ENCODE measurements at regions not wholly inside any gene's neighbourhood (a gene's known extent, or its start where the extent isn't known, plus 50 kb on each side); places are given as distances from the start of the nearest gene placed in this dataset.

DNA sequence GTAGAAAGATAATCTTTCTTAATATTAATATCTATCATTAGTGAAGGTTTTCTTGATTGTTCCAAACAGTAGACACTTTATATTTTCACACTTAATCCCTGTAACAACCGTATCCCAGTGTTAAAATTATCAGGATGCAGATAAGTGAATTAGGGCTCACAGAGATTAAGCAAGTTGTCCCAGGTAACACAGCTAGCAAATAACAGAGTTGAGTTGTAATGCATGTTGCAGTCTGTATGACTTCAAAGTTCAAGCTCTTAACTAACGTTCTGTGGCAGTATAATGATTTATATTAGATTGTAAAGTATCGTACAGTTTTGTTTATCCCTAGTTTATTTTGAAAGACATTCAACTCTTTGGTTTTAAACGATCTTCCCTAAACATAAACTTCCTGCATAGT is 517.5 kb downstream of the TFAP2B start:
- DNase-seq: no peak

- DNase-seq: no peak
Measured at GRCh38 chr6:51337277-51337676, 518.6 kb downstream of the TFAP2B start.

- DNase-seq: no peak
Measured at GRCh38 chr6:51339108-51339507, 520.4 kb downstream of the TFAP2B start.

GRCh38 chr6:51339728-51340127 is 521.1 kb downstream of the TFAP2B start:
- peak; percentile 0 for DNase-seq

- DNase-seq: no peak
Measured at GRCh38 chr6:51342393-51342792, 523.7 kb downstream of the TFAP2B start.

- no peak for DNase-seq
Measured at GRCh38 chr6:51349857-51350256, 531.2 kb downstream of the TFAP2B start.

DNA sequence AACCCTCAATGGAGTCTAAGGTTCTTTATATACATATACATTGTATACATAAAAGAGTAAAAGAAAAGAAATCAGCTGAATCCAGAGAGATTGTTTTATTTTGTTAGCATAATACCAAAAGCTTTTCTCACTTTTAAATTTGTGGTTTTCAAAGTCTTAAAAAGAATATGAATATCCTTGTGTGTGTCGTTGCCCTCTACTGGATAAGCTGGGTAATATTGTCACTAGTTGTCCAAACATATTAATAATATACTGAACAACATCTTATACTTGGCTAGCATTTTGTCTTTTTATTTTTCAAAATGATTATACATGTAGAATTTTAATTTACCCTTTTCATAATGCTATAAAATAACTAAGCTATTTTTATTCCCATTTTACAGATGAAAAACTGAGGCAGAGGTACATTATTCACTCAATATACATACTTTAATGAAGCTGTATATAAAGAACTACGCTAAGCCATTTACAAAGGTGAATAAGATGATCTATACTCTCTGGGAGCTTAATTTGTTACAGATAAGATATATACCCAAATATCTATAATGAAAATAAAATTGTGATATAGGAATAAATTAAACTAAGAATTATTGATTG is 531.7 kb downstream of the TFAP2B start:
- peak; percentile 2 for DNase-seq

GRCh38 chr6:51352506-51353029 is 533.9 kb downstream of the TFAP2B start:
- DNase-seq: no peak

DNA sequence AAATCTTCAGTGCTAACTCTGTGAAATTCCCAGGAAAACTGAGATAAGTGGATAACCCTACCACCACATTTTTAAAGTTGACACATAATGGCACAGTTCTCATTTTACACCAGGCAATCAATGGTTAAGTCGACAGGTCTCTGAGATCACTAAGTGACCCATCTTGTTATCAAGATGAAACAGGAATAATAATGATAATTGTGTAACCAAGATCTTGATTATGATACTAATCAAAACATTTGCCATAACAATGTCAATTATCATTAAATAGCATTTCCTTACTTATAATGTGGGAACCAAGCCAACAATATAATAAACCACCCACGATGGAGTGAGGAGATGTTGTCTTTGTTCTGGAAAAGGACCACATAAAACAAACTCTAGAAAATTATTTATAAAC is 541.6 kb downstream of the TFAP2B start:
- DNase-seq: no peak

GRCh38 chr6:51365566-51365965 is 546.9 kb downstream of the TFAP2B start:
- DNase-seq: no peak

GRCh38 chr6:51369485-51369884 is 550.8 kb downstream of the TFAP2B start:
- no peak for DNase-seq

DNA sequence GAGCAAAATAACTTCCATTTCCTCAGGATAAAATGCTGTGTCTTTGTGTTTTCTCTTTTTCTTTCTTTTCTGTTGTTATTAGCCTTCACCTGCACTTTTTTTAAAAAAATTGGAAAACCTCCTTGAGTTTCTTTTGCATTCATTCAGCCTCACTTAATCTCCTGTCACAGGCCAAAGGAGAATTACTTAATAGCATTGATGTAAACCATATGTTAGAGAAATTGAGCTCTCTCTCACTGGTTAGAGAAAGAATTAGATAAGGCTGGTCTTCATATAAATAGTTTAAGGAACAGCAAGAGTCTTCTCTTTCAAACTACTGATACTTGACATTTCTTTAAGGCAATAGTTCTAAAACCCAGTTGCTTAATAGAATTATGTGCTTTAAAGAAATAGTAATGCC is 564.2 kb downstream of the TFAP2B start:
- DNase-seq: no peak

- no peak for DNase-seq
Measured at GRCh38 chr6:51384736-51385135, 566.1 kb downstream of the TFAP2B start.

- DNase-seq: no peak
Measured at GRCh38 chr6:51386347-51386836, 567.7 kb downstream of the TFAP2B start.

DNA sequence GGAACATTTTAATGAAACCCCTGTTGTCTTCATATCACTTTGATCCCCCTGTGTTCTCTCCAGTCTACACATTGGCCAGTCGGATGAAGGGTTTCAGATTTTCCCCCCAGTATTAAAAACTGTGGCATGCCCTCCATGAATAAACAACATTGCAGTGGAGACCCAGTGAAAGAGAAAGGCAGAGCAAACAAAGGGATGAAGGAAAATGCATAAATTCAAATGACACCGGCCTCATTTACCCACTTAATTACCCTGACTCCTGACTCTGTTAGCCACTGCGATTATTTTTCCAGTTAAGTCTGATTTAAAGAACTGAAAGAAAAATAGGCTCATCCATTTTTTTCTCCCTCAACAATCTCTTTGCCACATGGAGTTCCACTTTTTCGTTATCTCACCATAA is 569.2 kb downstream of the TFAP2B start:
- DNase-seq: no peak

DNA sequence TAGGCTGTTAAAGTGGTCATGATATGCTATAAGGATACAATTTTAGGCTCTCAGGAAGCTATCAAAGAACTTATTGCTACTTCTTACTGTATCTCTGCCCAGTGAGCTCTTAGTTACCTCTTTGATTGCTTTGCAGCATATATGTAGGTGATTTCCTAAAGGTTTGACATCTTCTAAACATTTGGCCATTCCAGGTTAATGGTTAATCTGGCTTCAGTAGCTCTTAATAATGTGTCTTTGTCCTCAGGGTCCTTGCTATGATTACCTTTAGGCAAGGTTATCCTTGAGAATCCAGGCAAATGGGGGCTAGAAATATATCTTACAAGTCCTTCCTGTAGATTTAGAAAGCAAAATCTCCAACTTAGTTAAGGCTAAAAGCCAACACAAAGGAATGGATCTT is 575.4 kb downstream of the TFAP2B start:
- DNase-seq: no peak

DNA sequence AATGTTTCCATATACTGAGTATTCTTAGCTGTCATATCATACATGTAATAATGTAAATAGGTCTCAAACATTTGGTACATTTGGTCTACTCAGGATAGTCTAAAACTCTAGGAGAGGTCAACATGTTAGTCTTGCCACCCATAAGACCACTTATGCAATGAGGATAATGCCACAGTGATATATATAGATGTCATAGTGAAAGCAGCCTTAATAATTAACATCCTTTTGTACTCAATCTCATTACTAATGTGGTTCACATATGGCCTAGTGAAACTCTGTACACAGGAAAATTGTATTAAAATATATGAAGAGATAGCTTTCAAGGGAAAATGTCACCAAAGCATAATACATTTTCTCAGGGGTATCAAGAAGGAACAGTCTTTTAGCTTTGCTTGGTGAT is 577.9 kb downstream of the TFAP2B start:
- DNase-seq: no peak

DNA sequence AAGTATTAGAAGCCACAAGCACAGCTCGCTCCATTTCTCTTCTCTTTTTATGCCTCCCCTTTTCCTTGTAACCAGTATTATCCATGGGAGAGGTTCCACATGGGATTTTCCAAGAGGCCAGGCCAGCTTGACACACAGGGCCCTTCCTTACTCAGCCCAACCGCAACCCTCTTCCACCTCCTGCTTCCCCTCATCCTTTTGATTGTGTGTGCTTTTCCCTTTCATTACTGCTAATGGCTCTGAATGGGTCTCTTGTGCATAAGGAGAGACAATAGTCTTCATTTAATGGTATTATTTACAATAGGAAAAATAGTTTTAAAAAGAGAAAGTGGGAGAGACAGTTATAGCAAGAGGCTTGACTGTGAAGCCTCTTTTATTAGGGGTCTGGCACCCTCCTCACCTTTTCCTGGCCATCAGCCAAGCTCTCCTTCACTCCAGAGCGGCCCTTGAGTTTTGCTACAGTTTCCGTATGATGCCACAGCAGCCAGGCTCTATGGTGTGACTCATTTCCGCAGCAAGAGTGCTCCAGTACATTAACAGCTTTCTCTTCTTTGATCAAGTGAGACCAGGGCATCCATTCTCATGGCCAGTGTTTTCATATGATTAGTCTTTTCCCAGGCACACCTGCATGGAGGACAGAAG is 579.5 kb downstream of the TFAP2B start:
- DNase-seq: peak; percentile 48

DNA sequence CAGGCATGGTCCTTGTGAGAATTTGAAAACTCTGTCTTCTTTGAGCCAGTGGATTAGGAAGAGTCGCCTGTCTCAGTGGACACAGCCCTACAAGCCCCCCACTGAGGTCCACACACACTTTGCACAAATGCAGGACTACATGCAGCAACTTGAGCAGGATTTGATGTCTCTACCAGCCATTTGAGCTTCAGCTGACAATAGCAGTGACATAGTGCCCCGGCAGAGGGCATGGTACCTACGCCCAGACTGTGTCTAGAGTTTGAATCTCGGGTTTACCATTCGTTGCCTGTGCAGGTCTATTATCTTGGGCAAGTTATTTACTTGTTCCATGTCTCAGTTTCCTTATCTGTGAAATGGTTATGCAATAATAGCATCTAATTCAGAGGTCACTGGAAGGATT is 580.1 kb downstream of the TFAP2B start:
- peak; percentile 8 for DNase-seq

DNA sequence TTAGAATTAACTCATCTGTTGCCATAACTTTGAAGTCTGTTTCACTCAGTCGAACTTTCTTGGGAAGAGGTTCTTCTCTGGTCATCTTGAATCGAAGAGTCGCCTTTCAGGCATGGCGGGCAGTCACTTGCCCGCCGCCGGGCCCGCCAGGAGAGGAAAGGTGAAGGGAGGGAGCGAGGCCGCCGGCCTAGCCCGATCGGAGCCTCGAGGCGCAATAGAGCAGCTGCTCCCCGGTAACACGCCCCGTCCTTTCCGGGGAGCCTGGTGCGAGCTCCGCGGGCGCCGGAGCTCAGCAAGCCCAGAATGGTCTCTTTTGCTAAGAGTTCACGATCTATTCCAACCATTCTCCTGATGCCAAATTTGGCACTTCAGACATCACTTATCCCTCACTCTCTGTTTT is 591.8 kb downstream of the TFAP2B start:
- DNase-seq: no peak

- no peak for DNase-seq
Measured at GRCh38 chr6:51411496-51412125, 592.9 kb downstream of the TFAP2B start.

- DNase-seq: no peak
Measured at GRCh38 chr6:51414361-51414760, 595.7 kb downstream of the TFAP2B start.

GRCh38 chr6:51415501-51415900 is 596.8 kb downstream of the TFAP2B start:
- DNase-seq: no peak

DNA sequence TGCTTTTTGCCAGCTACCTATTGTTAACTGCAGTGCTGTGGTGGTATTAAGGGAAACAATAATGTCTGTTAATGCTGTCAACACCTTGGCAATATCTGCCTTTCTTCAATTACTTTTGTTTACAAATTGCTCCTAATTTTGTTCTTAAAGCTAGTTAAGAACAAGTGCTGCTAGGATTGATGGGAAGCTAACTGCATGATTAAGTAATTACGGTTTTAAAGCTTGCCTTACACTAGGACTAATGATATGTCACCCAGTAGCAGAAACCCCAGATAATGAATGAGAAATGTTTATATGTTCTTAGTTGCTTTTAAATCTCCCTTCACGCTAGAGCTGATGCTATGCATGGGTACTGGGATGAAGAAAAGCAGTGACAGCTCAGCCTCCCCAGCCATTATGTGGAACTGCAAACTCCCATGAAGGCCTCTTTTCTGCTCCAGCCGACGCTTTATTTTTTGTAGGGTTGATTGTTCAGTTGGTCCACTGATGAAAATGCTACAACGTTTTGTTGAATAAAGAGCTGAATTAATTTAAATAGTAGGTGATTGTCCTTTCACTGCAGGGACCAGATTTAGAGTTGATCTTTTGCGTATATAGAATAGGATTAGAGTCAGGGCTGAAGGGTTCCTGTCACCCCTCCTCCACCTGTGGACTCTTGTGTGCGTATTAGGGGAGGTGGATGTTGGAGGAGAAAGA is 610.5 kb downstream of the TFAP2B start:
- no peak for DNase-seq
